ENCODE measurements at regions not wholly inside any gene's neighbourhood (a gene's known extent, or its start where the extent isn't known, plus 50 kb on each side); places are given as distances from the start of the nearest gene placed in this dataset.

DNA sequence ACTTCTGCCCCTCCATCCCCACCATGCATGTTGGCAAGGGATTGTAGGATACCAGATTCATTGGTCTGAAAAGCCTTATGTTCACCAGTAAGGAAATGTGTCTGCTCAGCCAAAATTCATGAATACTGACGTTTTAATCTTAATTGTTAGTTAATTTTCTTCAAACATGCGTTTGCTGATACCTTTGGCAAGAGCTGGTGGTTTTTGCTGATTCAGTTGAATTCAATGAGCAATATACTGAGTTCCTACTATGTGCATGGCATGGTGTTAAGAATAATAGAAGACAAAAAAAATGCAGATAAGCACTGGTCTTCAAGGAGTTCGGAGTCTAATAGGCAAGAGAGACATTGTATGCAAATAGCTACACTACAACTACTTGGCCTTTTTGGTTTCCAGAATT lies 811.6 kb downstream of the BCL11A start:
- Histone ChIP-seq H3K27ac (replicated peaks) (no peak overlapping the region), H3K27me3 (ENCODE audit: insufficient read depth, poor library complexity, severe bottlenecking) (no peaks in the 10 kb centered on the region), H3K4me3 (replicated peaks; ENCODE audit: insufficient read depth, low read length) (no peak overlapping the region)
- TF ChIP-seq GABPA (IDR thresholded peaks at IDR 0.05; ENCODE audit: low read depth) (no peak), POLR2AphosphoS5 (IDR thresholded peaks at IDR 0.05; ENCODE audit: low read depth) (no peak)
- no peak for DNase-seq (ENCODE audit: low read depth in 1 of 2, low spot score in 1 of 2)

DNA sequence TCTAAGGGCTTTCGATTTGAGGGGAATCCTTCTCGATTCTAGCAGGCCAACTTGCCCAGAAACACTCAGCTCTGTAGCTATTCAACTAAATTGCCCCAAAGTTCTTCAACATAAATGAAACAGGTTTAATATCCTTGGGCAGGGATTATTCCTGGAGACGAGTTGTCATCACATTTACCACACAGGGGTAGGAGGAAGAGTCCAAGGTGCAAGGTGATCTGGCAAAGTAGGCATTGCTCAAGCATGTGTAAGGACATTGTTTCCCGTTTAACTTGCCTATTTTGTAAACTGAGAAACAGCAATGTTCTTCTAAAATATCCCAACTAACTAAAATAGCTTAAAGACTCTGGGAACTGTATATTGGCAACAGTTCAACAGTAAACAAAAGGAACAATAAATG lies 814.3 kb downstream of the BCL11A start:
- Histone ChIP-seq H3K4me3 (replicated peaks; ENCODE audit: insufficient read depth, low read length) (no peak overlapping the region), H3K27me3 (ENCODE audit: insufficient read depth, poor library complexity, severe bottlenecking) (no peaks in the 10 kb centered on the region), H3K27ac (replicated peaks) (no peak overlapping the region)
- TF ChIP-seq, protein P1, sequence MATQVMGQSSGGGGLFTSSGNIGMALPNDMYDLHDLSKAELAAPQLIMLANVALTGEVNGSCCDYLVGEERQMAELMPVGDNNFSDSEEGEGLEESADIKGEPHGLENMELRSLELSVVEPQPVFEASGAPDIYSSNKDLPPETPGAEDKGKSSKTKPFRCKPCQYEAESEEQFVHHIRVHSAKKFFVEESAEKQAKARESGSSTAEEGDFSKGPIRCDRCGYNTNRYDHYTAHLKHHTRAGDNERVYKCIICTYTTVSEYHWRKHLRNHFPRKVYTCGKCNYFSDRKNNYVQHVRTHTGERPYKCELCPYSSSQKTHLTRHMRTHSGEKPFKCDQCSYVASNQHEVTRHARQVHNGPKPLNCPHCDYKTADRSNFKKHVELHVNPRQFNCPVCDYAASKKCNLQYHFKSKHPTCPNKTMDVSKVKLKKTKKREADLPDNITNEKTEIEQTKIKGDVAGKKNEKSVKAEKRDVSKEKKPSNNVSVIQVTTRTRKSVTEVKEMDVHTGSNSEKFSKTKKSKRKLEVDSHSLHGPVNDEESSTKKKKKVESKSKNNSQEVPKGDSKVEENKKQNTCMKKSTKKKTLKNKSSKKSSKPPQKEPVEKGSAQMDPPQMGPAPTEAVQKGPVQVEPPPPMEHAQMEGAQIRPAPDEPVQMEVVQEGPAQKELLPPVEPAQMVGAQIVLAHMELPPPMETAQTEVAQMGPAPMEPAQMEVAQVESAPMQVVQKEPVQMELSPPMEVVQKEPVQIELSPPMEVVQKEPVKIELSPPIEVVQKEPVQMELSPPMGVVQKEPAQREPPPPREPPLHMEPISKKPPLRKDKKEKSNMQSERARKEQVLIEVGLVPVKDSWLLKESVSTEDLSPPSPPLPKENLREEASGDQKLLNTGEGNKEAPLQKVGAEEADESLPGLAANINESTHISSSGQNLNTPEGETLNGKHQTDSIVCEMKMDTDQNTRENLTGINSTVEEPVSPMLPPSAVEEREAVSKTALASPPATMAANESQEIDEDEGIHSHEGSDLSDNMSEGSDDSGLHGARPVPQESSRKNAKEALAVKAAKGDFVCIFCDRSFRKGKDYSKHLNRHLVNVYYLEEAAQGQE (IDR thresholded peaks at IDR 0.05; ENCODE audit: insufficient replicate concordance, low read depth), result no peak
- TF ChIP-seq GABPA (IDR thresholded peaks at IDR 0.05; ENCODE audit: low read depth) (no peak), SPI1 (IDR thresholded peaks at IDR 0.05; ENCODE audit: borderline replicate concordance, low read depth) (no peak), POLR2AphosphoS5 (IDR thresholded peaks at IDR 0.05; ENCODE audit: low read depth) (no peak)
- TF ChIP-seq, protein P2, sequence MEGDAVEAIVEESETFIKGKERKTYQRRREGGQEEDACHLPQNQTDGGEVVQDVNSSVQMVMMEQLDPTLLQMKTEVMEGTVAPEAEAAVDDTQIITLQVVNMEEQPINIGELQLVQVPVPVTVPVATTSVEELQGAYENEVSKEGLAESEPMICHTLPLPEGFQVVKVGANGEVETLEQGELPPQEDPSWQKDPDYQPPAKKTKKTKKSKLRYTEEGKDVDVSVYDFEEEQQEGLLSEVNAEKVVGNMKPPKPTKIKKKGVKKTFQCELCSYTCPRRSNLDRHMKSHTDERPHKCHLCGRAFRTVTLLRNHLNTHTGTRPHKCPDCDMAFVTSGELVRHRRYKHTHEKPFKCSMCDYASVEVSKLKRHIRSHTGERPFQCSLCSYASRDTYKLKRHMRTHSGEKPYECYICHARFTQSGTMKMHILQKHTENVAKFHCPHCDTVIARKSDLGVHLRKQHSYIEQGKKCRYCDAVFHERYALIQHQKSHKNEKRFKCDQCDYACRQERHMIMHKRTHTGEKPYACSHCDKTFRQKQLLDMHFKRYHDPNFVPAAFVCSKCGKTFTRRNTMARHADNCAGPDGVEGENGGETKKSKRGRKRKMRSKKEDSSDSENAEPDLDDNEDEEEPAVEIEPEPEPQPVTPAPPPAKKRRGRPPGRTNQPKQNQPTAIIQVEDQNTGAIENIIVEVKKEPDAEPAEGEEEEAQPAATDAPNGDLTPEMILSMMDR (IDR thresholded peaks at IDR 0.05; ENCODE audit: insufficient read depth, low read length), result no peak
- no peak for DNase-seq (ENCODE audit: low read depth in 1 of 2, low spot score in 1 of 2)

DNA sequence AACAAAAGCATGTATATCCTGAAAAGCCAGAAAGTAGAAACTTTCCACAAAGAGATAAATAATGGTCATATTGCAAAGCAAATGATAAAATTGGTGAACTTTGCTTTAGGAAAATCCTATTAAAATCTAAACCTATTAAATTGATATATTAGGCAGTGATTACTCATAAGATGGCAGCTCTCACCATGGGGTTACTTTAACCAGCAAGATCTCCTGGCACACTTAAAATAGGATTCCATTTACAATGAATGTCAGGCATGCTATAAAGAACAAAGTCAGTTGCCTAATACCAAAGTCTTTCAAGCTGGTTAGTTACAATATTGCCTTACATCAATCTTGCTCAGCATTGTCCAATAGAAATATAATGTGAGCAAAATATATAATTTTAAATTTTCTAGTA lies 816.2 kb downstream of the BCL11A start:
- DNase-seq (ENCODE audit: low read depth in 1 of 2, low spot score in 1 of 2), result no peak
- H3K4me3 ChIP-seq (replicated peaks; ENCODE audit: insufficient read depth, low read length), result no peak overlapping the region
- H3K27me3 ChIP-seq (ENCODE audit: insufficient read depth, poor library complexity, severe bottlenecking), result no peaks in the 10 kb centered on the region

DNA sequence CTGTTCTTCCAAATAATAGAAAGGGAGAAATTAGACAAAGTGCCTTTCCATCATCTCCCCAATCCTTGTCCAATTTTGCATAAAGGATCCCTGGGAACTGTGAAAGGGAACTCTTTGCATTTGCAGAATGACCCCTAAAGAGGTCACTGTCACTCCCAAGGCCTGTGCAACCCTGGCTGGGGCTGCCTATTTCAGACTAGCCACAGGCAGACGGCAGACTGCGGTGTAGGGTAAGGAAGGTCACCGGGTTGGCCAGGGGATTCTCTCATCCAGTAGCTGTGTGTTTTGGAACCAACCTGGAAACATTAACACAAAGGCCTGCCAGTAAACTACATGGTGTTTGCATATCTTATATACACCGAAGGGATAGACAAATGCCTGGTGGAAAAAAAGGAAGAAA lies 818.7 kb downstream of the BCL11A start:
- Histone ChIP-seq H3K27me3 (ENCODE audit: insufficient read depth, poor library complexity, severe bottlenecking) (no peaks in the 10 kb centered on the region), H3K27ac (replicated peaks) (no peak overlapping the region), H3K4me3 (replicated peaks; ENCODE audit: insufficient read depth, low read length) (no peak overlapping the region)
- no peak for DNase-seq (ENCODE audit: low read depth in 1 of 2, low spot score in 1 of 2)
- TF ChIP-seq, protein P1 (IDR thresholded peaks at IDR 0.05; ENCODE audit: insufficient replicate concordance, low read depth), result no peak
- TF ChIP-seq, protein P2 (IDR thresholded peaks at IDR 0.05; ENCODE audit: insufficient read depth, low read length), result no peak
- TF ChIP-seq POLR2AphosphoS5 (IDR thresholded peaks at IDR 0.05; ENCODE audit: low read depth), result no peak

More for the DNA sequence above, 816.2 kb downstream of the BCL11A start:
- TF ChIP-seq SPI1 (IDR thresholded peaks at IDR 0.05; ENCODE audit: borderline replicate concordance, low read depth) (no peak), POLR2AphosphoS5 (IDR thresholded peaks at IDR 0.05; ENCODE audit: low read depth) (no peak), GABPA (IDR thresholded peaks at IDR 0.05; ENCODE audit: low read depth) (no peak)
- TF ChIP-seq, protein P1 (IDR thresholded peaks at IDR 0.05; ENCODE audit: insufficient replicate concordance, low read depth), result no peak
- TF ChIP-seq, protein P2 (IDR thresholded peaks at IDR 0.05; ENCODE audit: insufficient read depth, low read length), result no peak
- no peak overlapping the region for H3K27ac ChIP-seq (replicated peaks)

Data from HL-60 (cell line).